NB4 (cell line): ENCODE measurements at regions not wholly inside any gene's neighbourhood (a gene's known extent, or its start where the extent isn't known, plus 50 kb on each side); places are given as distances from the start of the nearest gene placed in this dataset.

ENCODE experiments used
- DNase-seq: peaks from one replicate; pipeline ENCODE4 v3.0.0; 2010; ENCODE audit warnings: low read depth
- H3K4me3 ChIP-seq: one replicate; pipeline ENCODE4 v1.5.1; 2011; ENCODE audit warnings: mild to moderate bottlenecking, low read depth, low read length, moderate library complexity
- CTCF ChIP-seq: IDR thresholded peaks from one replicate; pipeline ENCODE4 v1.5.1; 2012; ENCODE audit warnings: low read depth, low read length
- MAX ChIP-seq: IDR thresholded peaks from 2 replicates; pipeline ENCODE4 v1.6.1; 2011; ENCODE audit warnings: low read depth, low read length
- MYC ChIP-seq: IDR thresholded peaks from 2 replicates; pipeline ENCODE4 v1.6.1; 2011; ENCODE audit warnings: low read depth, low read length
- POLR2A ChIP-seq: IDR thresholded peaks from 2 replicates; pipeline ENCODE4 v1.6.1; 2011; ENCODE audit warnings: mild to moderate bottlenecking; ENCODE audit not compliant: insufficient read length; ENCODE audit errors: extremely low read depth

GRCh38 chr6:132144456-132144855 lies 193.3 kb upstream of the CCN2 start:
- H3K4me3 ChIP-seq = no peak overlapping the region
- TF ChIP-seq MAX = no peak
- DNase-seq = no peak

GRCh38 chr6:132143258-132143657 lies 192.1 kb upstream of the CCN2 start:
- DNase-seq = no peak
- H3K4me3 ChIP-seq = no peak overlapping the region
- TF ChIP-seq POLR2A (no peak), CTCF (no peak), MAX (no peak), MYC (no peak)

GRCh38 chr6:132142768-132143167 lies 191.6 kb upstream of the CCN2 start:
- TF ChIP-seq CTCF = no peak
- TF ChIP-seq POLR2A = no peak
- TF ChIP-seq MYC = no peak
- no peak for TF ChIP-seq MAX
- no peak for DNase-seq
- no peak overlapping the region for H3K4me3 ChIP-seq

- no peak for TF ChIP-seq CTCF
- no peak for TF ChIP-seq POLR2A
- no peak for TF ChIP-seq MAX
- no peak for TF ChIP-seq MYC
- no peak overlapping the region for H3K4me3 ChIP-seq
- DNase-seq = no peak
These were observed 191.1 kb upstream of the CCN2 start for GRCh38 chr6:132142308-132142707.

GRCh38 chr6:132140189-132140588 lies 189.0 kb upstream of the CCN2 start:
- TF ChIP-seq MAX (no peak), CTCF (no peak), POLR2A (no peak)
- no peak overlapping the region for H3K4me3 ChIP-seq
- no peak for DNase-seq

- TF ChIP-seq CTCF (no peak), POLR2A (no peak), MYC (no peak), MAX (no peak)
- no peak for DNase-seq
- no peak overlapping the region for H3K4me3 ChIP-seq
These were observed 188.4 kb upstream of the CCN2 start for GRCh38 chr6:132139611-132140010.
